OCI-LY3 (cell line): ENCODE measurements at regions not wholly inside any gene's neighbourhood (a gene's known extent, or its start where the extent isn't known, plus 50 kb on each side); places are given as distances from the start of the nearest gene placed in this dataset.

Source experiments
- H2AFZ ChIP-seq: fragments of 200-600, 300-600 bp; shearing (Covaris generic); 2 replicates; pipeline ENCODE4 v1.6.0; 2014; ENCODE audit warnings: antibody characterized with exemption, low read depth, low read length
- H3K27ac ChIP-seq: fragments of 200-600, 300-600 bp; sonication (generic); 2 replicates; pipeline ENCODE4 v1.5.1; 2014; ENCODE audit warnings: mild to moderate bottlenecking, low read length, moderate library complexity, mixed read lengths
- H3K27me3 ChIP-seq: fragments of 200-600, 300-600 bp; sonication (generic); 2 replicates; pipeline ENCODE4 v1.6.1; 2014; ENCODE audit warnings: low read depth, low read length, mixed read lengths
- H3K36me3 ChIP-seq: fragments of 200-600, 300-600 bp; sonication (generic); replicated peaks from 2 replicates; pipeline ENCODE3; 2014; ENCODE audit warnings: low read depth, low read length, mixed read lengths
- H3K4me1 ChIP-seq: fragments of 300-600, 200-600 bp; sonication (generic); 2 replicates; pipeline ENCODE4 v1.6.1; 2014; ENCODE audit warnings: low read length, mixed read lengths
- H3K4me2 ChIP-seq: fragments of 200-600, 300-600 bp; sonication (generic); 2 replicates; pipeline ENCODE4 v1.6.1; 2014; ENCODE audit warnings: low read length, mixed read lengths
- H3K4me3 ChIP-seq: fragments of 300-600, 200-600 bp; sonication (generic); 2 replicates; pipeline ENCODE4 v1.5.1; 2014; ENCODE audit warnings: antibody characterized with exemption, mild to moderate bottlenecking, low read length, moderate library complexity
- H3K79me2 ChIP-seq: fragments of 300-600, 200-600 bp; shearing (Covaris generic); 2 replicates; pipeline ENCODE4 v1.6.1; 2014; ENCODE audit warnings: mild to moderate bottlenecking, low read length, mixed read lengths
- H3K9ac ChIP-seq: fragments of 300-600, 200-600 bp; shearing (Covaris generic); 2 replicates; pipeline ENCODE4 v1.6.0; 2014; ENCODE audit warnings: mild to moderate bottlenecking, low read length, moderate library complexity
- H3K9me3 ChIP-seq: fragments of 200-600, 300-600 bp; shearing (Covaris generic); 2 replicates; pipeline ENCODE4 v1.6.1; 2014; ENCODE audit warnings: low read length, mixed read lengths; ENCODE audit not compliant: insufficient read depth
- H4K20me1 ChIP-seq: fragments of 200-600, 300-600 bp; sonication (generic); 2 replicates; pipeline ENCODE4 v1.6.1; 2016; ENCODE audit warnings: low read length, mixed read lengths; ENCODE audit not compliant: insufficient read depth
- CTCF ChIP-seq: fragments of 200-600, 300-600 bp; sonication (generic); IDR thresholded peaks from 2 replicates; pipeline ENCODE4 v1.5.1; 2014; ENCODE audit warnings: antibody characterized with exemption, low read length, low read depth
- EZH2phosphoT487 ChIP-seq: fragments of 200-600 bp; shearing (Covaris generic); IDR thresholded peaks from 2 replicates; pipeline ENCODE4 v1.6.1; 2018; ENCODE audit warnings: antibody characterized with exemption, mixed run types, low read depth

GRCh38 chr12:19018302-19018970 lies 111.1 kb upstream of the PLEKHA5 start:
- no peaks in the 10 kb centered on the region for H3K79me2 ChIP-seq
- H3K4me1 ChIP-seq = no peaks in the 10 kb centered on the region
- no peaks in the 10 kb centered on the region for H3K36me3 ChIP-seq
- no peak overlapping the region for H3K4me2 ChIP-seq
- H3K4me3 ChIP-seq = no peak overlapping the region
- H2AFZ ChIP-seq = no peak overlapping the region
- H3K9ac ChIP-seq = no peak overlapping the region
- H3K9me3 ChIP-seq = no peaks in the 10 kb centered on the region
- no peaks in the 10 kb centered on the region for H4K20me1 ChIP-seq
- H3K27me3 ChIP-seq = no peaks in the 10 kb centered on the region
- H3K27ac ChIP-seq = no peak overlapping the region
- no peak for TF ChIP-seq CTCF
- no peak for TF ChIP-seq EZH2phosphoT487

DNA sequence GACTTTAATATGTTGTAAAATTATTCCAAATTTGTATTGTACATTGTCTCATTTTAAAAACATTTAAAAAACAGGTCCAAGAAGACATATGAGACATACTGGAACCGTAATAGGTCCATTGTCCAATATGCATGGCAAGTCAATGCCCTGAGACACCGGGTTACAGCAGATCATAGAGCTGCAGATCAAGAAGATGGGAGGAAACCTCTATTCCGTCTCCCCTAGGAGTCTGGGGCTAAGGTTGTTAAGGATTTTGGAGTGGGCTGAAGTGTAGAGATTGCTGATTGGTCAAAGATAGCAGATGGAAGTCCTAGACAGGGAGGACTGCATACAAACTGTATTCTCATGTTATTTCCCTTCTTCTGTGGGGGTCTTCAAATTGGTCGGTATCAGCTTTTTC lies 108.3 kb upstream of the PLEKHA5 start:
- TF ChIP-seq EZH2phosphoT487 (no peak), CTCF (no peak)
- no peaks in the 10 kb centered on the region for H3K79me2 ChIP-seq
- H3K36me3 ChIP-seq = no peaks in the 10 kb centered on the region

DNA sequence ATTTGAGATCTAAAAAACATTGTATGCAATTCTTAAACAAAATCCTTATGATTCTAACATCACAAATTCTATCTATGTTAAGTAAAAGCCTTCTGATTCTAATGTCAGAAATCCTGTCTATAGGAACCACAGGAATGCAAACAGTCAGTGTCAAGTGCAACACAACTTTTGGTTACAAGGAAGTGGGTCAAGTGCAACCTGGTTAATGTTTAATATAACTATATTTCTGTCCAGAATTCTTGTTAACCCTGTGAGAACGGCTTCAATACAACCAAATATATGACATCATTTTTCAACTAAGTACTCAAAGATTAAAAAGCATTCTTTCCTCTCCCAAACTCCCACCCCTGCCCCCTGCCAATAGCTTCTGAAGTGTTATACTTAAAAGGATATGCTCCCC lies 107.9 kb upstream of the PLEKHA5 start:
- Histone ChIP-seq H2AFZ (no peak overlapping the region), H4K20me1 (no peaks in the 10 kb centered on the region), H3K4me2 (no peak overlapping the region), H3K79me2 (no peaks in the 10 kb centered on the region), H3K27me3 (no peaks in the 10 kb centered on the region), H3K9ac (no peak overlapping the region), H3K4me1 (no peaks in the 10 kb centered on the region), H3K27ac (no peak overlapping the region), H3K9me3 (no peaks in the 10 kb centered on the region), H3K4me3 (no peak overlapping the region), H3K36me3 (no peaks in the 10 kb centered on the region)
- no peak for TF ChIP-seq CTCF

More for the DNA sequence above, 108.3 kb upstream of the PLEKHA5 start:
- H2AFZ ChIP-seq = no peak overlapping the region
- no peak overlapping the region for H3K4me2 ChIP-seq
- H3K27me3 ChIP-seq = no peaks in the 10 kb centered on the region
- H3K9me3 ChIP-seq = no peaks in the 10 kb centered on the region
- H4K20me1 ChIP-seq = no peaks in the 10 kb centered on the region
- no peak overlapping the region for H3K27ac ChIP-seq
- H3K4me1 ChIP-seq = no peaks in the 10 kb centered on the region
- H3K4me3 ChIP-seq = no peak overlapping the region
- no peak overlapping the region for H3K9ac ChIP-seq

- no peak for TF ChIP-seq EZH2phosphoT487
- no peak for TF ChIP-seq CTCF
- H2AFZ ChIP-seq = no peak overlapping the region
- no peaks in the 10 kb centered on the region for H3K27me3 ChIP-seq
- no peak overlapping the region for H3K9ac ChIP-seq
- H3K9me3 ChIP-seq = 0 out of 2 replicates have a peak, but pooled peaks cover 7% of the 10 kb centered on the region
- peaks cover 11% of the 10 kb centered on the region for H3K4me1 ChIP-seq
- no peaks in the 10 kb centered on the region for H4K20me1 ChIP-seq
- no peak overlapping the region for H3K27ac ChIP-seq
- no peaks in the 10 kb centered on the region for H3K36me3 ChIP-seq
- no peaks in the 10 kb centered on the region for H3K79me2 ChIP-seq
- no peak overlapping the region for H3K4me3 ChIP-seq
- H3K4me2 ChIP-seq = no peak overlapping the region
Measured at GRCh38 chr12:19025582-19025981, 104.0 kb upstream of the PLEKHA5 start.
